Calu3 (cell line): ENCODE measurements at regions not wholly inside any gene's neighbourhood (a gene's known extent, or its start where the extent isn't known, plus 50 kb on each side); places are given as distances from the start of the nearest gene placed in this dataset.

Experiments
- BruUV-seq: library from RNA; stranded (reverse); fragments of 400-500 nt; replicated peaks from 2 replicates; lab custom pipeline; 2021; lab: Mats Ljungman, UMichigan
- CTCF ChIA-PET: fragments of 300-600 bp; sonication (Branson Sonifier 250); formaldehyde crosslinking; loops from one replicate; lab custom pipeline; 2022; ENCODE audit warnings: antibody characterized with exemption; lab: Charles Lee
- DNase-seq: peaks from one replicate; pipeline ENCODE4 v3.0.0; 2022
- H3K27ac Mint-ChIP-seq: one replicate; pipeline ENCODE4 v1.8.0; 2022; ENCODE audit warnings: mixed read lengths; ENCODE audit not compliant: unreplicated experiment
- H3K27me3 Mint-ChIP-seq: one replicate; pipeline ENCODE4 v1.8.0; 2022; ENCODE audit warnings: mixed read lengths; ENCODE audit not compliant: unreplicated experiment
- H3K36me3 Mint-ChIP-seq: one replicate; pipeline ENCODE4 v1.8.0; 2022; ENCODE audit warnings: mild to moderate bottlenecking, moderate library complexity, mixed read lengths; ENCODE audit not compliant: insufficient read depth, unreplicated experiment
- H3K4me1 Mint-ChIP-seq: one replicate; pipeline ENCODE4 v1.8.0; 2022; ENCODE audit warnings: mild to moderate bottlenecking, low read depth, mixed read lengths; ENCODE audit not compliant: unreplicated experiment
- H3K4me3 Mint-ChIP-seq: one replicate; pipeline ENCODE4 v1.8.0; 2022; ENCODE audit warnings: mild to moderate bottlenecking, low read depth, moderate library complexity, mixed read lengths; ENCODE audit not compliant: unreplicated experiment
- H3K9me3 Mint-ChIP-seq: one replicate; pipeline ENCODE4 v1.8.0; 2022; ENCODE audit warnings: low read depth, mixed read lengths; ENCODE audit not compliant: unreplicated experiment
- intact Hi-C: fragments of 100-400 bp; cut with micrococcal nuclease; formaldehyde crosslinking; loops from one replicate; pipeline ENCODE4 v1.10.0; 2022; ENCODE audit not compliant: unreplicated experiment
- TF ChIP-seq, protein P1 (sequence below): fragments of 200-600 bp; IDR thresholded peaks from one replicate; pipeline ENCODE4 v1.8.0; 2022; ENCODE audit warnings: antibody characterized with exemption; ENCODE audit not compliant: unreplicated experiment

DNA sequence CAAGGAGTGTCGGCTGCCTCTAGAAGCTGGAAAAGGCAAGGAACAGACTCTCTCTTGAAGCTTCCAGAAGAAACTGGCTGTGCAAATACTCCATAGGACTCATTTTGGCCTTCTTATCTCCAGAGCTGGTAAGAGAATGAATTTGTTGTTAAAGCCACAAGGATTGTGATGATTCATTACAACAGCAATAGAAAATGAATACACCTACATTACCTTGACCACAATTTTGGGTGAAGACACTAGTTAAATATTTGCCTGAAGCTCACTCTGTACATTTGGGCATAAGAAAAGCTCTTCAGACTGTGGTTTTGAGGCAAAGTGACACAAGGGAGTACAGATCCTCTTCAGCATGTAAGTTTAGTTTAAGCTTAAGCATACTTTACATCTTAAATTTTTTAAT lies 134.5 kb upstream of the TLL1 start:
- Mint-ChIP-seq H3K4me1 (no peaks in the 10 kb centered on the region), H3K4me3 (no peak overlapping the region), H3K27ac (no peak overlapping the region), H3K27me3 (no peaks in the 10 kb centered on the region), H3K36me3 (no peaks in the 10 kb centered on the region), H3K9me3 (no peaks in the 10 kb centered on the region)
- intact Hi-C loops, result no loop called here
- CTCF ChIA-PET, result no interaction called here
- no TSS peak for BruUV-seq
- no peak for DNase-seq
- TF ChIP-seq, protein P1, sequence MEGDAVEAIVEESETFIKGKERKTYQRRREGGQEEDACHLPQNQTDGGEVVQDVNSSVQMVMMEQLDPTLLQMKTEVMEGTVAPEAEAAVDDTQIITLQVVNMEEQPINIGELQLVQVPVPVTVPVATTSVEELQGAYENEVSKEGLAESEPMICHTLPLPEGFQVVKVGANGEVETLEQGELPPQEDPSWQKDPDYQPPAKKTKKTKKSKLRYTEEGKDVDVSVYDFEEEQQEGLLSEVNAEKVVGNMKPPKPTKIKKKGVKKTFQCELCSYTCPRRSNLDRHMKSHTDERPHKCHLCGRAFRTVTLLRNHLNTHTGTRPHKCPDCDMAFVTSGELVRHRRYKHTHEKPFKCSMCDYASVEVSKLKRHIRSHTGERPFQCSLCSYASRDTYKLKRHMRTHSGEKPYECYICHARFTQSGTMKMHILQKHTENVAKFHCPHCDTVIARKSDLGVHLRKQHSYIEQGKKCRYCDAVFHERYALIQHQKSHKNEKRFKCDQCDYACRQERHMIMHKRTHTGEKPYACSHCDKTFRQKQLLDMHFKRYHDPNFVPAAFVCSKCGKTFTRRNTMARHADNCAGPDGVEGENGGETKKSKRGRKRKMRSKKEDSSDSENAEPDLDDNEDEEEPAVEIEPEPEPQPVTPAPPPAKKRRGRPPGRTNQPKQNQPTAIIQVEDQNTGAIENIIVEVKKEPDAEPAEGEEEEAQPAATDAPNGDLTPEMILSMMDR, result no peak

DNA sequence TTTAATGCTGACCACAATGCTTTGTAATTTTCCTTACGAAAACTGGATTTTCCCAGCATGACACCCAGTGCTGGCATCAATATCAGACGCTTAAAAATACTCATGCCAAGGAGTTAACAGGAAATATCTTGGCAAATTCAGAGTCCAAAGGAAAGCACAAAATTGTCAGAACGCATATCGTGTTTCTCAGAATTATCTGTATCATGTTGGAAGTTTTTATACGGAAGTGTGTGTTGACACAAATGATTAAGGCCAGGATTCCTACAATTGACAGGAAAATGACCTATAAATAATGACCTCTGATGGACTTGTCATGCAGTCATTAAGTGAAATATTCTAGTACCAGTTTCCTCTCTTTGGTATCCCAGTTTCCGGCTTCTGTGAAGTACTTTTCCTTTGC lies 132.1 kb upstream of the TLL1 start:
- intact Hi-C loops, result no loop called here
- no peak for DNase-seq
- Mint-ChIP-seq H3K36me3 (no peaks in the 10 kb centered on the region), H3K4me1 (no peaks in the 10 kb centered on the region), H3K27ac (no peak overlapping the region), H3K4me3 (no peak overlapping the region), H3K9me3 (no peaks in the 10 kb centered on the region), H3K27me3 (no peaks in the 10 kb centered on the region)
- BruUV-seq, result no TSS peak
- CTCF ChIA-PET, result no interaction called here
- TF ChIP-seq, protein P1, result no peak

DNA sequence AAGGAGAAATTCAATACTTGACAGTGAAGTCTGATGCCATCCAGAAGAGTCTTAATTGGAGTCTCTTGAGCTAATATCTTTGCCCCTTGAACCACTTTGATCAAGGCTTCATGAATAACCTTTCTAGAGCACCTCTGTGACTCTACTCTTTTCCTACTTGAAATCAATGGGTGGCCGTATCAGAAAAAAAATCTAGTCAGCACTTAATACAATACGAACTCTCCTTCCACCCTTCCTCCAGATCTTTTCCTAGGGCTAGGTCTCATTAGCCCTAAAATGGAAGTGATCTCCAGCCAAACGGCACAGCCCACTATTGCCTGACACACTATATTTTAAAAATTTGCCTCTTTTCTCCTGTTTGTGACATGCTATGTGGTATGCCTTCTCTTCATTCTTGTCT lies 129.6 kb upstream of the TLL1 start:
- no peak for DNase-seq
- Mint-ChIP-seq H3K9me3 (no peaks in the 10 kb centered on the region), H3K36me3 (no peaks in the 10 kb centered on the region), H3K4me1 (no peaks in the 10 kb centered on the region), H3K4me3 (no peak overlapping the region), H3K27ac (no peak overlapping the region), H3K27me3 (no peaks in the 10 kb centered on the region)
- intact Hi-C loops, result no loop called here
- TF ChIP-seq, protein P1, result no peak
- CTCF ChIA-PET, result no interaction called here
- no TSS peak for BruUV-seq

DNA sequence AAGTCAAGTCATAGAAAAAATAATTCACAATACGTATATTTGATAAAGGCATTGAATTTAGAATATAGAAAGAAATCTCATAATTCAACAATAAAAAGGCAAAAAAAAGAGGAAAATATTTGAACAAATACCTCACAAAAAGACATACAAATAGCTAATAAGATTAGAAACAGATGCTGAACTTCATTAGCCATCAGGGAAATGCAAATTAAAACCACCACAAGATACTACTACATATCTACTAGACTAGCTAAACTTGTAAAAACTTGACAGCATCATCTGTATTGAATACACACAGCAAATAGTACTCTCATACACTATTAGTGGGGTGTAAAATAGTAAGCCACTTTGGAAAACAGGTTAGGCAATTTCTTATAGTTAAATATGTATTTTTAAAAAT lies 128.7 kb upstream of the TLL1 start:
- no peak for DNase-seq
- H3K4me1 Mint-ChIP-seq, result no peaks in the 10 kb centered on the region
- no peak overlapping the region for H3K27ac Mint-ChIP-seq
- CTCF ChIA-PET, result no interaction called here
- TF ChIP-seq, protein P1, result no peak
- BruUV-seq, result no TSS peak
- H3K9me3 Mint-ChIP-seq, result no peaks in the 10 kb centered on the region
- H3K36me3 Mint-ChIP-seq, result no peaks in the 10 kb centered on the region
- no peaks in the 10 kb centered on the region for H3K27me3 Mint-ChIP-seq
- intact Hi-C loops, result no loop called here
- H3K4me3 Mint-ChIP-seq, result no peak overlapping the region
